ENCODE measurements at regions not wholly inside any gene's neighbourhood (a gene's known extent, or its start where the extent isn't known, plus 50 kb on each side); places are given as distances from the start of the nearest gene placed in this dataset.

GRCh38 chr2:221662689-221663391 lies 90.7 kb upstream of the EPHA4 start:
- Histone ChIP-seq H3K9me3 (ENCODE audit: insufficient read depth in 2 of 2, low read depth in 1 of 2, low read length in 1 of 2) (peaks cover 3 to 8% of the 10 kb centered on the region in 2 experiments; a peak in 1 of 4 replicates), H3K4me2 (ENCODE audit: insufficient read depth in 1 of 2, low read depth in 2 of 2, low read length in 2 of 2) (no peak overlapping the region), H3K36me3 (ENCODE audit: control insufficient read depth in 2 of 4, insufficient read depth in 4 of 4, low read length in 3 of 4) (no peaks in the 10 kb centered on the region), H2BK12ac (ENCODE audit: low read depth, low read length) (no peak overlapping the region), H3K4me3 (ENCODE audit: extremely low read depth in 1 of 4, insufficient read depth in 2 of 4, low read depth in 3 of 4, low read length in 4 of 4) (no peak overlapping the region), H4K5ac (ENCODE audit: insufficient read length, low read depth, low read length) (no peak overlapping the region), H2BK20ac (ENCODE audit: low read length) (no peak overlapping the region), H2AK5ac (ENCODE audit: low read depth, low read length) (no peak overlapping the region), H2BK15ac (ENCODE audit: low read length) (no peak overlapping the region), H2BK120ac (replicated peaks; ENCODE audit: low read depth, low read length) (no peak overlapping the region), H2AFZ (ENCODE audit: low read length) (no peak overlapping the region), H4K91ac (replicated peaks; ENCODE audit: insufficient read length, low read length) (no peak overlapping the region), H3K56ac (replicated peaks; ENCODE audit: insufficient read length, low read depth, low read length) (no peak overlapping the region), H3K23me2 (ENCODE audit: low read depth, low read length) (no peaks in the 10 kb centered on the region; the same call in 1 of the 2 replicates), H4K8ac (ENCODE audit: extremely low read depth, insufficient read depth, low read length) (no peak overlapping the region), H3K4me1 (replicated peaks in 1 of 4; ENCODE audit: control insufficient read depth in 3 of 4, insufficient read depth in 4 of 4, low read length in 3 of 4) (no peaks in the 10 kb centered on the region), H3K9ac (replicated peaks in 1 of 4; ENCODE audit: extremely low read depth in 1 of 4, low read depth in 3 of 4, low read length in 3 of 4) (no peak overlapping the region), H3K18ac (ENCODE audit: extremely low read depth, low read length) (no peak overlapping the region), H3K27ac (ENCODE audit: low read depth, low read length) (no peak overlapping the region), H3K79me2 (ENCODE audit: control insufficient read depth in 1 of 2, insufficient read depth in 2 of 2, low read length in 2 of 2) (no peaks in the 10 kb centered on the region), H3K14ac (ENCODE audit: insufficient read length) (no peak overlapping the region), H3K27me3 (replicated peaks in 1 of 4; ENCODE audit: control insufficient read depth in 3 of 4, extremely low read depth in 1 of 4, insufficient read depth in 3 of 4, low read length in 3 of 4) (no peaks in the 10 kb centered on the region), H3K23ac (ENCODE audit: insufficient read length) (no peak overlapping the region), H3K4ac (replicated peaks; ENCODE audit: insufficient read length, low read depth, low read length) (no peak overlapping the region), H4K20me1 (replicated peaks in 1 of 2; ENCODE audit: control insufficient read depth in 1 of 2, insufficient read depth in 2 of 2, low read length in 2 of 2) (no peaks in the 10 kb centered on the region), H2BK5ac (ENCODE audit: low read depth, low read length) (no peak overlapping the region), H3K79me1 (ENCODE audit: low read depth, low read length) (no peaks in the 10 kb centered on the region)
- WGBS, 2 experiments (ENCODE audit: extremely low coverage in 1 of 2, insufficient coverage in 1 of 2, insufficient read length in 1 of 2, insufficient replicate concordance in 2 of 2, low coverage in 1 of 2, low lambda C conversion rate in 2 of 2, missing lambda C conversion rate in 1 of 2), result 86% methylated on average over 3 of the region's 3 CpGs; no CpG with 5 or more reads in 1 of the 2 experiments
- DNase-seq (ENCODE audit: low read depth in 1 of 2, low spot score in 2 of 2) (no peak), FAIRE-seq (no peak)
- CTCF ChIA-PET (ENCODE audit: partially characterized antibody), result no interaction called here
- POLR2A ChIA-PET (ENCODE audit: partially characterized antibody), result no interaction called here

Measured in H1 (cell line).